DOHH2 (cell line): ENCODE measurements at regions not wholly inside any gene's neighbourhood (a gene's known extent, or its start where the extent isn't known, plus 50 kb on each side); places are given as distances from the start of the nearest gene placed in this dataset.

Experiments used
- EZH2phosphoT487 ChIP-seq: fragments of 200-600 bp; sonication (generic); IDR thresholded peaks from 2 replicates; pipeline ENCODE4 v1.6.1; 2017; ENCODE audit warnings: borderline replicate concordance, mild to moderate bottlenecking, antibody characterized with exemption, low read length, moderate library complexity, mixed read lengths
- TF ChIP-seq, protein P1 (sequence below): fragments of 200-600 bp; sonication (generic); IDR thresholded peaks from one replicate; pipeline ENCODE4 v1.5.1; 2014; ENCODE audit warnings: antibody characterized with exemption, mild to moderate bottlenecking, low read depth, low read length; ENCODE audit not compliant: poor library complexity, severe bottlenecking

DNA sequence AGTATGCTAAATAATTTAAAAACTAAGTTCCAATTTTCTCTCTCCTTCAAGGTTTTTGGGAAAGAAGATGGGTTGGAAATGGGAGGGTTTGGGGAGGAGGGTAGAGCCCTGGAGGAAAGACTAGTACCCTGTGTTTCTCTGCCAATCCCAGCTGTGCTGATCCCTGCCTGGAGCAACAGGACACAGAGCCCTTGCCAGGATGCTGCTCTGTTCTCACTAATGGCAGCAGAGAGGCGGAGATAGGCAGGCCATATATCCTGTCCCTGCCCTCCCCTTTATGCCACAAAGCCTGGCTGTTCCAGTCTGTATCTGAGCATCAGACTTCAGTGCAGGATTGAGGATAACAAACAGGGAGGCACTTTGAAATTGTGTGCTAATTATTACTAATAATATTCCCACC is 99.0 kb downstream of the C12orf75 start:
- TF ChIP-seq, protein P1, sequence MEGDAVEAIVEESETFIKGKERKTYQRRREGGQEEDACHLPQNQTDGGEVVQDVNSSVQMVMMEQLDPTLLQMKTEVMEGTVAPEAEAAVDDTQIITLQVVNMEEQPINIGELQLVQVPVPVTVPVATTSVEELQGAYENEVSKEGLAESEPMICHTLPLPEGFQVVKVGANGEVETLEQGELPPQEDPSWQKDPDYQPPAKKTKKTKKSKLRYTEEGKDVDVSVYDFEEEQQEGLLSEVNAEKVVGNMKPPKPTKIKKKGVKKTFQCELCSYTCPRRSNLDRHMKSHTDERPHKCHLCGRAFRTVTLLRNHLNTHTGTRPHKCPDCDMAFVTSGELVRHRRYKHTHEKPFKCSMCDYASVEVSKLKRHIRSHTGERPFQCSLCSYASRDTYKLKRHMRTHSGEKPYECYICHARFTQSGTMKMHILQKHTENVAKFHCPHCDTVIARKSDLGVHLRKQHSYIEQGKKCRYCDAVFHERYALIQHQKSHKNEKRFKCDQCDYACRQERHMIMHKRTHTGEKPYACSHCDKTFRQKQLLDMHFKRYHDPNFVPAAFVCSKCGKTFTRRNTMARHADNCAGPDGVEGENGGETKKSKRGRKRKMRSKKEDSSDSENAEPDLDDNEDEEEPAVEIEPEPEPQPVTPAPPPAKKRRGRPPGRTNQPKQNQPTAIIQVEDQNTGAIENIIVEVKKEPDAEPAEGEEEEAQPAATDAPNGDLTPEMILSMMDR: no peak
- TF ChIP-seq EZH2phosphoT487: no peak
